SJCRH30 (cell line): ENCODE measurements at regions not wholly inside any gene's neighbourhood (a gene's known extent, or its start where the extent isn't known, plus 50 kb on each side); places are given as distances from the start of the nearest gene placed in this dataset.
"Not testable (repeated sequence)": the region's sequence is repeated elsewhere in the genome, so short reads cannot be mapped to it uniquely, and the experiment has no call there.

Experiments used
- DNase-seq, 2 experiments: peaks; one replicate each; pipeline ENCODE4 v3.0.0-alpha.2; 2015 to 2020
- H3K27ac ChIP-seq: fragments of 250-450 bp; sonication (Bioruptor Pico); 2 replicates; pipeline ENCODE4 v1.5.1; 2020; ENCODE audit warnings: mild to moderate bottlenecking, moderate library complexity
- H3K27me3 ChIP-seq: fragments of 250-450 bp; sonication (Bioruptor Pico); 2 replicates; pipeline ENCODE4 v1.5.1; 2020; ENCODE audit warnings: mild to moderate bottlenecking, moderate library complexity
- H3K36me3 ChIP-seq: fragments of 250-450 bp; sonication (Bioruptor Pico); 2 replicates; pipeline ENCODE4 v1.5.1; 2020; ENCODE audit warnings: mild to moderate bottlenecking, moderate library complexity
- H3K4me1 ChIP-seq: fragments of 250-450 bp; sonication (Bioruptor Pico); 2 replicates; pipeline ENCODE4 v1.5.1; 2020; ENCODE audit warnings: mild to moderate bottlenecking, moderate library complexity
- H3K4me3 ChIP-seq: fragments of 250-450 bp; sonication (Bioruptor Pico); 2 replicates; pipeline ENCODE4 v1.5.1; 2020; ENCODE audit warnings: mild to moderate bottlenecking, moderate library complexity
- H3K9me3 ChIP-seq: fragments of 250-450 bp; sonication (Bioruptor Pico); replicated peaks from 2 replicates; pipeline ENCODE4 v1.5.1; 2020; ENCODE audit warnings: mild to moderate bottlenecking, moderate library complexity

GRCh38 chr20:29885282-29886185 lies 1371.9 kb upstream of the DEFB115 start:
- not testable (repeated sequence) for H3K4me1 ChIP-seq, H3K36me3 ChIP-seq, DNase-seq, H3K4me3 ChIP-seq, H3K27ac ChIP-seq, H3K27me3 ChIP-seq, H3K9me3 ChIP-seq

GRCh38 chr20:29891555-29891954 lies 1365.9 kb upstream of the DEFB115 start:
- not testable (repeated sequence) for H3K36me3 ChIP-seq, H3K9me3 ChIP-seq, H3K4me3 ChIP-seq, H3K27ac ChIP-seq, DNase-seq, H3K4me1 ChIP-seq, H3K27me3 ChIP-seq
